H9 (cell line): ENCODE measurements at regions not wholly inside any gene's neighbourhood (a gene's known extent, or its start where the extent isn't known, plus 50 kb on each side); places are given as distances from the start of the nearest gene placed in this dataset.

Source experiments
- DNase-seq: peaks from one replicate; pipeline ENCODE4 v3.0.0-alpha.2; 2017
- H2AFZ ChIP-seq: one replicate; pipeline ENCODE4 v1.6.1; 2013; ENCODE audit warnings: mild to moderate bottlenecking, low read length, control low read depth, moderate library complexity
- H2AK5ac ChIP-seq: 2 replicates; pipeline ENCODE4 v1.6.1; 2013; ENCODE audit warnings: low read length, control low read depth, mixed read lengths; ENCODE audit not compliant: insufficient read length
- H2BK120ac ChIP-seq: one replicate; pipeline ENCODE4 v1.6.1; 2013; ENCODE audit warnings: low read depth, mild to moderate bottlenecking, low read length, control low read depth, inconsistent platforms; ENCODE audit not compliant: poor library complexity, severe bottlenecking
- H2BK12ac ChIP-seq: 2 replicates; pipeline ENCODE4 v1.6.1; 2013; ENCODE audit warnings: low read length, control low read depth, mixed read lengths, low read depth; ENCODE audit not compliant: insufficient read length
- H2BK15ac ChIP-seq: 2 replicates; pipeline ENCODE4 v1.6.1; 2013; ENCODE audit warnings: low read depth, low read length, control low read depth
- H2BK20ac ChIP-seq: one replicate; pipeline ENCODE4 v1.6.1; 2013; ENCODE audit warnings: low read depth, mild to moderate bottlenecking, low read length, control low read depth, inconsistent platforms; ENCODE audit not compliant: poor library complexity, severe bottlenecking
- H2BK5ac ChIP-seq: 2 replicates; pipeline ENCODE4 v1.6.1; 2013; ENCODE audit warnings: low read length, control low read depth, mixed read lengths; ENCODE audit not compliant: insufficient read length
- H3K14ac ChIP-seq: 2 replicates; pipeline ENCODE4 v1.6.1; 2013; ENCODE audit warnings: low read length, control low read depth; ENCODE audit not compliant: insufficient read depth
- H3K18ac ChIP-seq: 2 replicates; pipeline ENCODE4 v1.6.1; 2013; ENCODE audit warnings: low read depth, mild to moderate bottlenecking, mixed read lengths, low read length, control low read depth; ENCODE audit not compliant: insufficient read length
- H3K23ac ChIP-seq: 2 replicates; pipeline ENCODE4 v1.6.1; 2013; ENCODE audit warnings: low read length, control low read depth, mixed read lengths, low read depth; ENCODE audit not compliant: insufficient read length
- H3K23me2 ChIP-seq: 2 replicates; pipeline ENCODE4 v1.6.1; 2013; ENCODE audit warnings: low read depth, mild to moderate bottlenecking, mixed read lengths, low read length, control low read depth; ENCODE audit not compliant: insufficient read length, poor library complexity, severe bottlenecking
- H3K27ac ChIP-seq: 2 replicates; pipeline ENCODE4 v1.5.1; 2013; ENCODE audit warnings: low read length, control low read depth, mixed read lengths, low read depth; ENCODE audit not compliant: insufficient read length
- H3K27me3 ChIP-seq: 2 replicates; pipeline ENCODE4 v1.6.1; 2013; ENCODE audit warnings: low read length, control low read depth, inconsistent platforms; ENCODE audit not compliant: insufficient read depth
- H3K4ac ChIP-seq: 2 replicates; pipeline ENCODE4 v1.6.1; 2013; ENCODE audit warnings: low read depth, mild to moderate bottlenecking, control low read depth, inconsistent platforms, low read length, moderate library complexity
- H3K4me1 ChIP-seq: 2 replicates; pipeline ENCODE4 v1.6.1; 2013; ENCODE audit warnings: low read length, control low read depth, inconsistent platforms; ENCODE audit not compliant: insufficient read depth
- H3K4me2 ChIP-seq: 2 replicates; pipeline ENCODE4 v1.6.1; 2013; ENCODE audit warnings: low read length, control low read depth, mixed read lengths; ENCODE audit not compliant: insufficient read length, insufficient read depth
- H3K56ac ChIP-seq: 2 replicates; pipeline ENCODE4 v1.6.1; 2013; ENCODE audit warnings: low read depth, mild to moderate bottlenecking, mixed read lengths, low read length, control low read depth; ENCODE audit not compliant: insufficient read length
- H3K79me1 ChIP-seq: 2 replicates; pipeline ENCODE4 v1.6.1; 2013; ENCODE audit warnings: low read depth, mild to moderate bottlenecking, moderate library complexity, low read length, control low read depth, inconsistent platforms; ENCODE audit not compliant: insufficient read depth, poor library complexity, severe bottlenecking
- H3K79me2 ChIP-seq: 2 replicates; pipeline ENCODE4 v1.6.1; 2013; ENCODE audit warnings: low read length, control low read depth, inconsistent platforms; ENCODE audit not compliant: insufficient read depth
- H3K9ac ChIP-seq: 2 replicates; pipeline ENCODE4 v1.6.1; 2013; ENCODE audit warnings: low read length, control low read depth, mixed read lengths; ENCODE audit not compliant: insufficient read length; ENCODE audit errors: extremely low read depth
- H3K9me3 ChIP-seq: one replicate; pipeline ENCODE4 v1.6.1; 2013; ENCODE audit warnings: low read depth, low read length, inconsistent platforms; ENCODE audit not compliant: control insufficient read depth
- H3T11ph ChIP-seq: one replicate; pipeline ENCODE4 v1.6.1; 2013; ENCODE audit warnings: mild to moderate bottlenecking, low read length, control low read depth, inconsistent platforms
- H4K20me1 ChIP-seq: one replicate; pipeline ENCODE4 v1.6.1; 2013; ENCODE audit not compliant: control insufficient read depth, insufficient read length, insufficient read depth
- H4K5ac ChIP-seq: 2 replicates; pipeline ENCODE4 v1.6.1; 2013; ENCODE audit warnings: low read depth, mild to moderate bottlenecking, mixed read lengths, low read length, control low read depth; ENCODE audit not compliant: insufficient read length
- H4K8ac ChIP-seq: replicated peaks from 2 replicates; pipeline ENCODE4 v1.6.1; 2013; ENCODE audit warnings: low read length, control low read depth, mixed read lengths, low read depth; ENCODE audit not compliant: insufficient read length
- H4K91ac ChIP-seq: 2 replicates; pipeline ENCODE4 v1.6.1; 2013; ENCODE audit warnings: low read depth, mild to moderate bottlenecking, moderate library complexity, mixed read lengths, low read length, control low read depth; ENCODE audit not compliant: insufficient read length
- H3K27ac Mint-ChIP-seq, 3 experiments: 2 replicates in 2 of 3; 3 replicates in 1 of 3; pipeline ENCODE4 v1.8.0; 2020 to 2021; ENCODE audit warnings: mixed read lengths in 3 of 3, mild to moderate bottlenecking in 1 of 3, moderate library complexity in 1 of 3
- H3K27me3 Mint-ChIP-seq: 2 replicates; pipeline ENCODE4 v1.8.0; 2021; ENCODE audit warnings: low read depth, mild to moderate bottlenecking, moderate library complexity, mixed read lengths
- H3K36me3 Mint-ChIP-seq, 3 experiments: 2 replicates in 2 of 3; 3 replicates in 1 of 3; pipeline ENCODE4 v1.8.0; 2020 to 2021; ENCODE audit warnings: low read depth in 3 of 3, mixed read lengths in 3 of 3; ENCODE audit not compliant: insufficient read depth in 1 of 3
- H3K4me1 Mint-ChIP-seq, 2 experiments: 2 replicates each; pipeline ENCODE4 v1.8.0; 2020; ENCODE audit warnings: mixed read lengths in 2 of 2
- H3K4me3 Mint-ChIP-seq, 2 experiments: 2 replicates in 1 of 2; 3 replicates in 1 of 2; pipeline ENCODE4 v1.8.0; 2020 to 2021; ENCODE audit warnings: mild to moderate bottlenecking in 2 of 2, mixed read lengths in 2 of 2, moderate library complexity in 1 of 2
- H3K9me3 Mint-ChIP-seq, 2 experiments: 2 replicates in 1 of 2; 3 replicates in 1 of 2; pipeline ENCODE4 v1.8.0; 2020; ENCODE audit warnings: mild to moderate bottlenecking in 2 of 2, mixed read lengths in 2 of 2, moderate library complexity in 1 of 2
- WGBS: extraction: QIAGEN DNeasy Blood & Tissue Kit; methylation state at CpG from one replicate; pipeline ENCODE4 v1.1.7; 2013; ENCODE audit warnings: missing lambda C conversion rate, low lambda C conversion rate, mixed read lengths; ENCODE audit not compliant: insufficient read length; ENCODE audit errors: extremely low coverage; 5-methylcytosine and 5-hydroxymethylcytosine counted together
- TF ChIP-seq, protein P1 (sequence below): fragments of 200-600 bp; sonication (generic); conservative IDR thresholded peaks from 3 replicates; pipeline ENCODE4 v1.8.0; 2021; ENCODE audit warnings: antibody characterized with exemption, mild to moderate bottlenecking

DNA sequence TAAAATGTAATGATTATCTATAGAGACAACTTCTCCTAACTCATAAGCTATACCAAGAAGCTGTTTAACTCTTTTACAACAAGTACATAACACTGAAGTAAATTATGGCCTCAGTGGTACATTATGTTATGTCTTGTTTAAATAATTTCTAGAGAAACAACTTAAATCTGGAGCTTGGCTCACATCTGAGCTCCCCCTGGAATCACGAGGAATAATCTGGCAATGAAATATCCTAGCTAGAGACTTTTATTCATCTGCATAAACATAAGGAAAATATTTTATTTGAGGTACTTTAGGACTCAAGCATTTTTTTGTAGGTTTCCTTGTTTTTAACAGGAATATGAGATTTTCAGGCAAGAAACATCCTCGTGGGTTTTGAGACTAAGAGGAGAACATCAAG is 354.7 kb upstream of the SLC7A11 start:
- Histone ChIP-seq H3K23me2 (no peaks in the 10 kb centered on the region), H4K20me1 (no peaks in the 10 kb centered on the region), H2BK15ac (no peak overlapping the region), H3K27ac (no peak overlapping the region), H3K23ac (no peak overlapping the region), H4K91ac (no peak overlapping the region), H3K9me3 (no peaks in the 10 kb centered on the region), H4K8ac (no peak overlapping the region), H3K79me2 (no peaks in the 10 kb centered on the region), H3K4me2 (no peak overlapping the region), H3K79me1 (no peaks in the 10 kb centered on the region), H2BK20ac (no peak overlapping the region), H3K14ac (no peak overlapping the region), H4K5ac (no peak overlapping the region), H3K4ac (no peak overlapping the region), H2AK5ac (no peak overlapping the region), H2BK12ac (no peak overlapping the region), H3K9ac (no peak overlapping the region), H2BK5ac (no peak overlapping the region), H3T11ph (no peak overlapping the region), H2BK120ac (no peak overlapping the region), H3K56ac (no peak overlapping the region), H3K18ac (no peak overlapping the region), H2AFZ (no peak overlapping the region), H3K4me1 (no peaks in the 10 kb centered on the region), H3K27me3 (no peaks in the 10 kb centered on the region)
- Mint-ChIP-seq H3K9me3 (peaks cover 11 to 17% of the 10 kb centered on the region in 2 experiments; a peak in 4 of 5 replicates), H3K4me1 (peaks cover 3% of the 10 kb centered on the region in 2 experiments; a peak in 2 of 4 replicates), H3K27me3 (no peaks in the 10 kb centered on the region), H3K27ac (no peak overlapping the region), H3K36me3 (peaks cover 3 to 12% (median 6%) of the 10 kb centered on the region in 3 experiments; a peak in 5 of 7 replicates), H3K4me3 (no peak overlapping the region)
- TF ChIP-seq, protein P1, sequence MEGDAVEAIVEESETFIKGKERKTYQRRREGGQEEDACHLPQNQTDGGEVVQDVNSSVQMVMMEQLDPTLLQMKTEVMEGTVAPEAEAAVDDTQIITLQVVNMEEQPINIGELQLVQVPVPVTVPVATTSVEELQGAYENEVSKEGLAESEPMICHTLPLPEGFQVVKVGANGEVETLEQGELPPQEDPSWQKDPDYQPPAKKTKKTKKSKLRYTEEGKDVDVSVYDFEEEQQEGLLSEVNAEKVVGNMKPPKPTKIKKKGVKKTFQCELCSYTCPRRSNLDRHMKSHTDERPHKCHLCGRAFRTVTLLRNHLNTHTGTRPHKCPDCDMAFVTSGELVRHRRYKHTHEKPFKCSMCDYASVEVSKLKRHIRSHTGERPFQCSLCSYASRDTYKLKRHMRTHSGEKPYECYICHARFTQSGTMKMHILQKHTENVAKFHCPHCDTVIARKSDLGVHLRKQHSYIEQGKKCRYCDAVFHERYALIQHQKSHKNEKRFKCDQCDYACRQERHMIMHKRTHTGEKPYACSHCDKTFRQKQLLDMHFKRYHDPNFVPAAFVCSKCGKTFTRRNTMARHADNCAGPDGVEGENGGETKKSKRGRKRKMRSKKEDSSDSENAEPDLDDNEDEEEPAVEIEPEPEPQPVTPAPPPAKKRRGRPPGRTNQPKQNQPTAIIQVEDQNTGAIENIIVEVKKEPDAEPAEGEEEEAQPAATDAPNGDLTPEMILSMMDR: no peak
- WGBS: no CpG with 5 or more reads among the region's 2 CpGs
- DNase-seq: no peak
